Lung (tissue), 11 donors: ENCODE measurements at regions not wholly inside any gene's neighbourhood (a gene's known extent, or its start where the extent isn't known, plus 50 kb on each side); places are given as distances from the start of the nearest gene placed in this dataset.

Experiments used
- ATAC-seq: fragments of 200-7000 bp; cut with Tn5 transposase; one replicate; pipeline ENCODE4 v1.9.1; 2020; ENCODE audit warnings: moderate number of reproducible peaks; ENCODE audit not compliant: insufficient read depth, low FRiP score
- DNase-seq, 3 donors: peaks; one replicate each; pipeline ENCODE4 v3.0.0-alpha.2; 2013 to 2017
- H3K27ac ChIP-seq, 2 donors: one replicate each; pipeline ENCODE4 v1.5.1; 2013; ENCODE audit warnings: mild to moderate bottlenecking in 2 of 2, moderate library complexity in 2 of 2, control low read depth in 1 of 2, inconsistent platforms in 1 of 2, low read depth in 1 of 2, low read length in 1 of 2
- H3K27me3 ChIP-seq, 3 donors: one replicate each; pipeline ENCODE4 v1.5.1; 2013; ENCODE audit warnings: low read length in 2 of 3; ENCODE audit not compliant: control insufficient read depth in 3 of 3, insufficient read depth in 3 of 3
- H3K36me3 ChIP-seq, 4 donors: one replicate each; pipeline ENCODE4 v1.5.1; 2013; ENCODE audit warnings: low read length in 4 of 4, mild to moderate bottlenecking in 1 of 4, moderate library complexity in 1 of 4; ENCODE audit not compliant: control insufficient read depth in 4 of 4, insufficient read depth in 4 of 4
- H3K4me1 ChIP-seq, 5 donors: one replicate each; pipeline ENCODE4 v1.5.1; 2013; ENCODE audit warnings: low read length in 5 of 5, mild to moderate bottlenecking in 2 of 5, moderate library complexity in 1 of 5; ENCODE audit not compliant: control insufficient read depth in 5 of 5, insufficient read depth in 5 of 5
- H3K4me3 ChIP-seq: one replicate; pipeline ENCODE4 v1.5.1; 2013; ENCODE audit warnings: mild to moderate bottlenecking, control low read depth, moderate library complexity
- H3K9ac ChIP-seq, 2 donors: one replicate each; pipeline ENCODE4 v1.5.1; 2013; ENCODE audit warnings: low read length in 2 of 2, control low read depth in 1 of 2; ENCODE audit not compliant: insufficient read depth in 1 of 2
- H3K9me3 ChIP-seq, 4 donors: one replicate each; pipeline ENCODE4 v1.5.1; 2013; ENCODE audit warnings: low read length in 3 of 4, mild to moderate bottlenecking in 1 of 4, moderate library complexity in 1 of 4; ENCODE audit not compliant: control insufficient read depth in 4 of 4, insufficient read depth in 3 of 4
- CTCF ChIP-seq: IDR thresholded peaks from 2 replicates; pipeline ENCODE4 v1.5.1; 2012; ENCODE audit warnings: mild to moderate bottlenecking; ENCODE audit errors: control extremely low read depth, extremely low read depth
- WGBS, 2 donors: extraction: QIAGEN DNeasy Blood & Tissue Kit; methylation state at CpG; one replicate each; pipeline ENCODE4 v1.1.7; 2013; 5-methylcytosine and 5-hydroxymethylcytosine counted together
- donor health status: control.
- donor health status: control.
- donor health status: Bipolar disorder and iron deficiency.
- donor health status: healthy.
- donor health status: DM: yes; HTN: yes; CAD: no.

GRCh38 chrX:121308276-121308805 lies 260.9 kb downstream of the GLUD2 start:
- H3K27me3 ChIP-seq = no peaks in the 10 kb centered on the region
- H3K27ac ChIP-seq = peak overlapping the region in 1 of 2 donors; percentile 31
- H3K4me1 ChIP-seq = no peaks in the 10 kb centered on the region
- H3K36me3 ChIP-seq = no peaks in the 10 kb centered on the region
- TF ChIP-seq CTCF = peak; percentile 22
- H3K9ac ChIP-seq = no peak overlapping the region
- ATAC-seq (no peak), DNase-seq (peak; percentile 10 to 59 (median 24))
- 20 to 24% methylated on average over 3 of the region's 3 CpGs for WGBS, 2 donors
- peaks cover 0 to 2% (median 0%) of the 10 kb centered on the region in 4 donors for H3K9me3 ChIP-seq
- no peak overlapping the region for H3K4me3 ChIP-seq

GRCh38 chrX:121310820-121311219 lies 263.4 kb downstream of the GLUD2 start:
- DNase-seq (no peak), ATAC-seq (no peak)
- H3K27me3 ChIP-seq = no peaks in the 10 kb centered on the region
- H3K9me3 ChIP-seq = peaks cover 0 to 2% (median 0%) of the 10 kb centered on the region in 4 donors
- no peak overlapping the region for H3K4me3 ChIP-seq
- H3K4me1 ChIP-seq = no peaks in the 10 kb centered on the region
- H3K9ac ChIP-seq = no peak overlapping the region
- no peaks in the 10 kb centered on the region for H3K36me3 ChIP-seq
- 58 to 79% methylated on average over 2 of the region's 2 CpGs for WGBS, 2 donors
- H3K27ac ChIP-seq = no peak overlapping the region
- no peak for TF ChIP-seq CTCF

GRCh38 chrX:121320441-121320840 lies 273.0 kb downstream of the GLUD2 start:
- H3K36me3 ChIP-seq = no peaks in the 10 kb centered on the region
- no peaks in the 10 kb centered on the region for H3K9me3 ChIP-seq
- H3K27me3 ChIP-seq = peaks cover 0 to 3% (median 0%) of the 10 kb centered on the region in 3 donors
- H3K4me1 ChIP-seq = no peaks in the 10 kb centered on the region
- 62 to 72% methylated on average over 1 of the region's 1 CpG for WGBS, 2 donors
- no peak overlapping the region for H3K9ac ChIP-seq
- ATAC-seq (no peak), DNase-seq (no peak)
- H3K27ac ChIP-seq = no peak overlapping the region
- no peak for TF ChIP-seq CTCF
- no peak overlapping the region for H3K4me3 ChIP-seq

GRCh38 chrX:121322159-121322558 lies 274.7 kb downstream of the GLUD2 start:
- Histone ChIP-seq H3K27me3 (peaks cover 0 to 3% (median 0%) of the 10 kb centered on the region in 3 donors), H3K9me3 (no peaks in the 10 kb centered on the region), H3K4me1 (no peaks in the 10 kb centered on the region), H3K4me3 (no peak overlapping the region), H3K9ac (no peak overlapping the region), H3K36me3 (no peaks in the 10 kb centered on the region), H3K27ac (no peak overlapping the region)
- ATAC-seq = no peak
- TF ChIP-seq CTCF = no peak
- DNase-seq = no peak
- WGBS, 2 donors = 50 to 91% methylated on average over 1 of the region's 1 CpG
